ENCODE measurements at regions not wholly inside any gene's neighbourhood (a gene's known extent, or its start where the extent isn't known, plus 50 kb on each side); places are given as distances from the start of the nearest gene placed in this dataset.

DNA sequence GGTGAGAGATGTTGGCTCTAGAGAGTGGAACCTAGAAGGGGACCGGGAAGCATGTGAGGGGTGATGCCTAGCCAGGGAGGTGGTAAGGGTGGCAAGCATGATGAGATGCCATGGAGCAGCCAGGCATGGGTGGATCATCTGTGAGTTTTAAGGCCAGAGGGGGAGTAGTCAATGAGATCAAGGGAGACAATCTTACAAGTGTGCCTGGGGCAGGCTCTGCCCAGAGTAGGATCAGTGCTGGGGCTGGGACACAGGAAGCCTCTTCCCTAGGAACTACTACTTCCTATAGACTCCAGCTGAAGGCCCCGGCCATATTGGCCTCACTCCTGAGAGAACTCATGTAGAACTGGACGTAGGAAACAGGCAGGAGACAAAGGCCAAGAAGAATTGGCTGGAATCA is 192.4 kb upstream of the CSF3R start:
- no peak for DNase-seq

DNA sequence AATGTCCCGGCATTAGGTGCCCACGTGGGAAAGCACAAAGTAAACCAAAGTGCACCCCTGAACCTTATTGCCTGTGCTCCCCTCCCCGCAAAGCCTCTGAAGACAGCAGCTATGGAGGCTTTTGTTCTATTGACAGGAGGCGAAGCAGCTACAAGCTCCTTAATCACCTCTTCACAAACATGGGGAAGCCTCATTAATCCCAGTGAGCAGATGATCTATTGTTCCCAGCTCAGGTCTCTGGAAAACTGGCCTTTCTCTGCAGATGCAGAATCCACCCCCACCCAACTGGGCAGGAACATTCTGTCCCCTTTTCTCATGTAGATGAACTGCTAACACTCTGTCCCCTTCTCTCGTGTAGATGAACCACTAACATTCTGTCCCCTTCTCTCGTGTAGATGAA is 190.5 kb upstream of the CSF3R start:
- no peak for DNase-seq

DNA sequence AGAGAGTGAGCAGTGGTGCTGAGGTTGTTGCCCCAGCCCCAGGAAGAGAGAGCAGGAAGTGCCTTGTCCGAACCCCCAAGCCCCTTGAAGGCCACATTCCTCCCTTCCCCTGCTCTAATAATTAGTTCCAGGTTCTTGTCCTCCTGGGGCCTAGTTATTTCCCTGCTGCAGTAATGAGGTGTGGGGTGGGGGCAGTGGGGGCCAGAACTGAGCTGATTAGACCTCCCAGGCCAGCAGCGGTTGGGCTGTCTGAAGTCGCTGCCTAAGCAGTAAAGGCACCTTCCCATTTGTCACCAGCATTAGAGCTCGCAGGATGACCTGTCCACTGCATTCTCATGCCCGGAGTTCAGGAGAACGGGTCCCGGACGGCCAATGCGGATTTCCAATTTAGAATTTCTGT is 186.5 kb upstream of the CSF3R start:
- DNase-seq: no peak

- no peak for DNase-seq
Observed at GRCh38 chr1:36667836-36668235, 185.1 kb upstream of the CSF3R start.

- no peak for DNase-seq
Observed at GRCh38 chr1:36667256-36667655, 184.5 kb upstream of the CSF3R start.

- DNase-seq: no peak
Observed at GRCh38 chr1:36665478-36666080, 182.9 kb upstream of the CSF3R start.

GRCh38 chr1:36664571-36665287 is 182.0 kb upstream of the CSF3R start:
- DNase-seq: no peak

DNA sequence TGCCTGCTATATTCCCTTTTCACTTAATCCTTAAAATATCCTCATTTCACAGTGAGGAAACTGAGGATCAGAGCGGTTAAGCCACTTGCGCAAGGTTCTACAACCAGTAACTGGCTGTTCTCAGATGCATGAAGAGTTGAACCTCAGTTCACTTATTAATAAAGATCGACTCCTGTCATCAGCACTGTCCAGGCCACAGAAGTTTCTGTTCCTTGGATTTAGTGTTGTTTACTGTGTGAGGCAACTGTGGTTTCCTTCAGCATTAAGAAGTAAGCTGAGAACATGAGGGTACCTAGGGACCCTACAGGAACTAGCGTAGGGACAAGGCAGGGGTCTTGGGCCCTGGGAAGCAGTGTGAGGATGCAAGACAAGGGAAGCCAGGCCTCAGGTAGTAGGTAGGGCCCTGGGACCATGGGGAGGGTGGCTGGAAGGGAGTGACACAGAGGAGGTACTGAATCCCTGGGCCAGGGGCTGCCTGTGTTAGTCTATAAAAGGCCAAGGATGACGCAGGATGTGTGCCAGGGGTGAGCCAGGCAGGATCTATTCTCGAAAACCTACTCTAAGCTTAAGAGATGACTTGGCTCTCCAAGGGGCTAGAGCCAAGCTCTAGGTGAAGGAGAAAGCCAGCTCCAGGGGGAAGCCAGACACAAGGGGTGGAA is 181.2 kb upstream of the CSF3R start:
- DNase-seq: no peak

DNA sequence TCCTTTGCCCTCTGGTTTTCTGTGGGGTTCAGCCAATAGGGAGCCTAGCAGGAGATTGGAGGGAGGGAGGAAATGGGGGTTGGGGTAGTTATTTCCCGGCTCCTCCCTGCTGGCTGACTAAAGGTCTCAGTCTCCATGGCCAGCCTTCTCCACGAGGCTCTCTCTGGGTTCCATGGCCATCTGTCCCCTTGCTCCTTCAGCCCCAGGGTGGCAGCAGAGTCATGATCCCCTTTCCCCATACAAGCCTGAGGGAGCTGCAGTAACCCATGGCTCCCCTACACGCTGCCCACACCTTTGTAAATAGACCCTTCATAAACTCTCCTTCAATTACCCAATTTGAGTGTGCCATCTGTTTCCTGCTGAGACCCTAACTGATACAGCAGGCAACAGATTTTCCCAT is 176.1 kb upstream of the CSF3R start:
- DNase-seq: no peak

DNA sequence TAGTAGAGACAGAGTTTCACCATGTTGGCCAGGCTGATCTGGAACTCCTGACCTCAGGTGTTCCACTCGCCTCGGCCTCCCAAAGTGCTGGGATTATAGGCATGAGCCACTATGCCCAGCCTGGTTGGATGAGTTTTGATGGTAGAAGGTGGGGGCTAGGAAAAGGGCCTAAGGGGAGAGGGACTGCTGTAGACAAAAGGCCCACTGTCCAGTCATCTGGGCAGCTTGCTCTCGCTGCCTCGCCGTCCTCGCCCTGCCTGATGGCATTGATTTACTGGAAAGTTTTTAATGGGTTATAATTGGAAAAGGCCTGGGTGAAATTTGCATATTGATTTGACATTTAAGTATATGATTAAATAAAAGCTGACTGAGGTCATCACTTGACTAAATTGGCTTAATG is 175.1 kb upstream of the CSF3R start:
- DNase-seq: no peak

GRCh38 chr1:36656838-36657237 is 174.1 kb upstream of the CSF3R start:
- no peak for DNase-seq

DNA sequence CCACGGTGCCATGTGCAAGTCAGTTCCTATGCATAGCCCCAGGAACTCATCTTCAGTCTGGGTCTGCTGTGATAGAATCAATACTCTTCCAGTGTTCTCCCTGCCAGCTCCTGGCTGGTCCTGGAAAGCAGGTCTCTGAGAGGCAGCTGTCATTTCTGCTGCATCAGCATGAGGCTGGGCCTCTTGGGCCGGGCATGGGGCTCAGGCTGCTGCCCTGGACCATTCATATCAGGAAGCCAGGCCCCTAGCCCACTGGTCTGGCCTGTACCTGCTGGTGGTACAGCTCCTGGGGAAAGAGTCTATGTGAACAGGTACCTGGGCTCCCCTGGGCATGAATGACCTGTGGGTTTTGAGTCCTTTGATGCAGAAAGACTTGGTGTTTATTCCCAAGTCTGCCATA is 173.6 kb upstream of the CSF3R start:
- no peak for DNase-seq

- DNase-seq: no peak
Observed at GRCh38 chr1:36654586-36654985, 171.9 kb upstream of the CSF3R start.

DNA sequence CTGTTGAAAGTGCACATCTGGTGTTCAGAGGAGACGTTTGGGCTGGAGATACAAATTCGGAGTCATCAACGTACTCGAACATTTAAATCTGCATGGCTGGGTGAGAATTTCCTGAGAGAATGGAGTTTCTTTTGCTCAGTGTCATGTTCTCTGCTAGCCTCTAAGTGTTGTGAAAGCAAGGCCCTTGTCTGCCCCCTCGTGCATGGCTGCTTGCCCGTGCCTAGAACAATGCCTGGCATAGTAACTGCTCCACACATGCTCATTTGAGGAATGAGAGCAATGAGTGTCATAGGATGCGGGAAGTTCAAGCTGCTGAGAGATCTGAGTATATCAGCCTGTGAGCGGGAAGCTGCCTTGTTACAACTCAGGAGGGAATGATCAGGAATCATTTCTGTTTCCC is 171.1 kb upstream of the CSF3R start:
- no peak for DNase-seq

- no peak for DNase-seq
Observed at GRCh38 chr1:36652586-36652985, 169.9 kb upstream of the CSF3R start.

GRCh38 chr1:36652011-36652410 is 169.3 kb upstream of the CSF3R start:
- no peak for DNase-seq

- no peak for DNase-seq
Observed at GRCh38 chr1:36651176-36651910, 168.6 kb upstream of the CSF3R start.

DNA sequence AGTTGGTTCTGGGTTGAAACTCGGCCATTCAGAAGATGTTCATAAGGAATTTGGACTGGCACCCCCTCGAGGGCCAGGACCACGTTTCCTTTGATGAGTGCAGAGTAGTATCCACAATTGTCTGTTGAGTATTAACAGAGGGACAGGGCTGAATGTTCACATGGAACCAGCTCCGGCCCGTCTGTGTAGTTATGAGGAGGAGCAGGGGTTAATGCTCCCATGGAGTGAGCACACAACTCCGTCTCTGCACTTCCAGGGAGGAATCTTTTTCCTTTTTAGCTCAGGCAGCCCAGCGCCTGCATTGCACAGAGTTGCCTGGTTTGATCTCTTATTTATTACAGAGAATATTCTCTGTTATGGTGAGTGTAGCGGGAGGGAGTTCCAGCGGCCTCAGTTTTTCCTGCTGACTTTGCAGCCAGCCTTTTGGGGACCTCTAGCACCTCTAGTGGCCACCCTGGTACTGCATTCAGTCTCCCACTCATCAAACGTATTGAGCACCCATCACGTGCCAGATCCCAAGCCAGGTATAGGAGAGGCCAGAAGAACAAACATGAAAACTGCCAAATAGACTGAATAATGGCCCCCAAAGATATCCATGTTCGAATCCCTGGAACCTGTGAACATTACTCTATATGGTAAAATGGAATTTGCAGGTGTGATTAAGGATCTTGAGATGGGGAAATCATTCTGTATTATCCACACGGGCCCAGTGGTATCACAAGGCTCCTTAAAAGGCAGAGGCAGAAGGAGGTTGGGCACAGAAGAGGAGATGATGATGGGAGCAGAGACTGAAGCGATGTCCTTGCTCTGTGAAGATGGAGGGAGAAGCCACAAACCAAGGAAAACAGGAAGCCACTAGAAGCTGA is 167.7 kb upstream of the CSF3R start:
- peak; percentile 85 for DNase-seq

DNA sequence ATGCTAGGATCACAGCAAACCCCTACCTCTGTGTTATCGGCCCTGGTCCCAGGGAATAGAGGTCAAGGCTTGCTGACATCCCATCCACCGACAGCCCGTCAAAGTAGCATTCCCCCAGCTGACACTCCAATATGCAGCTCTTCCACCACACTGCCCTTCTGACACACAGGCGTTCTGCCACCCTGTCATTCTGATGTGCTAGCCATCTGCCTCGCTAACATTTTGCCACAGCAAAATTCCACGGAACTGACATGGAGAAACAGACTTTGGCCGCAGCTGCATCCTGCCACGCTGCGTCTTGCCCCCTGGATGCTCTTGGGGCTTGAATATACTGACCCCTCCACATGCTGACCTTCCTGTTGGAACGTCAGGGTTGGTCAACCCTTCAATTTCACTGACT is 163.2 kb upstream of the CSF3R start:
- DNase-seq: no peak

GRCh38 chr1:36644556-36644955 is 161.8 kb upstream of the CSF3R start:
- DNase-seq: no peak

- no peak for DNase-seq
Observed at GRCh38 chr1:36643371-36644270, 160.9 kb upstream of the CSF3R start.

GRCh38 chr1:36642802-36643201 is 160.1 kb upstream of the CSF3R start:
- DNase-seq: no peak

Data from stimulated activated CD8-positive, alpha-beta memory T cell treated with anti-CD3 and anti-CD28 coated beads, Interleukin-4, amount 100 ng/mL, for 48 hours (primary cell).